ENCODE measurements at regions not wholly inside any gene's neighbourhood (a gene's known extent, or its start where the extent isn't known, plus 50 kb on each side); places are given as distances from the start of the nearest gene placed in this dataset.

DNA sequence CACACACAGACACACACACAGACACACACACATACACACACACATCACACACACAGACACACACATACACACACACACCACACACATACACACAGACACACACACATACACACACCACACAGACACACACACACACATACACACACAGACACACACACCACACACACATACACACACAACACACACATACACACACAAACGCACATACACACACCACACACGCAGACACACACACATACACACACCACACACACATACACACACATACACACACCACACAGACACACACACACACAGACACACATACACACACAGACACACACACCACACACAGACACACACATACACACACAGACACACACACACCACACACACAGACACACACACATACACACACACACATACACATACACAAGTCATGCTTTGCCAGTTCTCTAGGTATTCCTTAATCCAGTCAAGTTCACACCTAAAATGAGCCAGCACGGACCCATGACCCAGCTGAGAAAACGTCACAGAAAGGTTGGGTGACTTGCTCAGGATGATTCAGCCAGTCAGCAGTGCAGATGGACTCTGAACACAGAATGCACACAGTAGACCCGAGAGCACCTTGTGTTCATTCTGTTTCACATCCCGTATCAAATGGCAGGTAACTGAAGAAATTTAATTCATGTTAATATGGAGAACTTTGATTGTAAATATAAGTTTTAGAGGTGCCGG, 746.4 kb downstream of the MTRR start:
- Histone ChIP-seq H3K27ac (ENCODE audit: low read depth, low read length) (no peak overlapping the region), H3K9ac (ENCODE audit: low read length) (no peak overlapping the region), H3K4me3 (ENCODE audit: low read length) (no peak overlapping the region), H3K4me1 (ENCODE audit: control insufficient read depth, insufficient read depth, low read length) (no peaks in the 10 kb centered on the region), H3K36me3 (ENCODE audit: control insufficient read depth, insufficient read depth, low read length) (no peaks in the 10 kb centered on the region), H3K27me3 (ENCODE audit: control insufficient read depth, insufficient read depth, low read length) (no peaks in the 10 kb centered on the region)

DNA sequence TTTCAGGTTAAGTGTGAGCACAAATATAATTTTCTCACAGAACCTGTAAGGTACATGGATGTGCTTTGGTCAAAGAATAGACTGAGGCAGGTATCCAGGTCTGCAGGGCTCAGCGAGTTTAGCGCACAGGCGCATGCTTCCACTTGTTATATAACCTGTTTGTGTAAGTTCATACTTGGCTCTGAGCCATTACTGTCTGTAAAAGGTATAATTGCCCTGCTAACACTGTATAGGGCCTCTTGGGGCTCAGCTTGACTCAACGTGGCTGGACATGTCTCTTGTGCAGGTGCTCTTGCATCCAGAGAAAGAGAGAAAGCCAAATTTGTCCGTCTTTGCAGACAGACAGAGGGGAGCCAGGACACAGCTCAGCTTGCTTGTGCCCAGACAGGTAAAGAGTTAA, 759.6 kb downstream of the MTRR start:
- H3K4me3 ChIP-seq (ENCODE audit: low read length) = no peak overlapping the region
- H3K4me1 ChIP-seq (ENCODE audit: control insufficient read depth, insufficient read depth, low read length) = no peaks in the 10 kb centered on the region
- H3K27me3 ChIP-seq (ENCODE audit: control insufficient read depth, insufficient read depth, low read length) = no peaks in the 10 kb centered on the region
- no peak overlapping the region for H3K9ac ChIP-seq (ENCODE audit: low read length)
- H3K36me3 ChIP-seq (ENCODE audit: control insufficient read depth, insufficient read depth, low read length) = no peaks in the 10 kb centered on the region
- no peak overlapping the region for H3K27ac ChIP-seq (ENCODE audit: low read depth, low read length)

DNA sequence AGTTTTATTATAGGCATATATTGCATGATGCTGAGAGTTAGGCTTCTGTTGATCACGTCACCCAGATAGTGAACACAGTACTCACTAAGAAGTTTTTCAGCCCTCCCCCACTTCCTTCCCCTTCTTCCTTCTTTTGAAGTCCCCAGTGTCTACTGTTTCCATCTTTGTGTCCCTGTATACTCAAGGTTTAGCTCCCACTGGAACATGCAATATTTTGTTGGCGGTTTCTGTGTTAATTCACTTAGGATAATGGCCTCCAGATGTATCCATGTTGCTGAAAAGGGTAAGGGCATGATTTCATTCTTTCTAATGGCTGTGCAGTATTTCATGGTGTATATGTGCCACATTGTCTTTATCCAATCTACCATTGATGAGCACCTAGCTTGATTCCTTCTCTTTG, 764.3 kb downstream of the MTRR start:
- Histone ChIP-seq H3K36me3 (ENCODE audit: control insufficient read depth, insufficient read depth, low read length) (no peaks in the 10 kb centered on the region), H3K27ac (ENCODE audit: low read depth, low read length) (no peak overlapping the region), H3K4me3 (ENCODE audit: low read length) (no peak overlapping the region), H3K27me3 (ENCODE audit: control insufficient read depth, insufficient read depth, low read length) (no peaks in the 10 kb centered on the region), H3K9ac (ENCODE audit: low read length) (no peak overlapping the region), H3K4me1 (ENCODE audit: control insufficient read depth, insufficient read depth, low read length) (no peaks in the 10 kb centered on the region)

DNA sequence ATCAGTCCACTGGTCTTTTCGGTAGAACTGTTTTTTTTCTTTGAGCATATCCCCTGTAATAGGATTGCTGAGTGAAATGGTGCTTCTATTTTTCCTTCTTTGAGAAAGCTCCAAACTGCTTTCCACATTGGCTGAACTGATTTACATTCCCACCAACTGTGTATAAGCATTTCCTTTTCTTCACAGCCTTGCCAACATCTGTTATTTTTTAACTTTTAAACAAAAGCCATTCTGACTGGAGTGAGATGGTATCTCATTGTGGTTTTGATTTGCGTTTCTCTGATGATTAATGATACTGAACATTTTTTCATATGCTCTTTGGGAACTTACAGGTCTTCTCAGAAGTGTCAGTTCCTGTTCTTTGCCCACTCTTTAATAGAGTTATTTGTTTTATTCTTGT, 764.7 kb downstream of the MTRR start:
- no peak overlapping the region for H3K27ac ChIP-seq (ENCODE audit: low read depth, low read length)
- H3K4me1 ChIP-seq (ENCODE audit: control insufficient read depth, insufficient read depth, low read length) = no peaks in the 10 kb centered on the region
- no peaks in the 10 kb centered on the region for H3K27me3 ChIP-seq (ENCODE audit: control insufficient read depth, insufficient read depth, low read length)
- no peak overlapping the region for H3K9ac ChIP-seq (ENCODE audit: low read length)
- H3K4me3 ChIP-seq (ENCODE audit: low read length) = no peak overlapping the region
- no peaks in the 10 kb centered on the region for H3K36me3 ChIP-seq (ENCODE audit: control insufficient read depth, insufficient read depth, low read length)

DNA sequence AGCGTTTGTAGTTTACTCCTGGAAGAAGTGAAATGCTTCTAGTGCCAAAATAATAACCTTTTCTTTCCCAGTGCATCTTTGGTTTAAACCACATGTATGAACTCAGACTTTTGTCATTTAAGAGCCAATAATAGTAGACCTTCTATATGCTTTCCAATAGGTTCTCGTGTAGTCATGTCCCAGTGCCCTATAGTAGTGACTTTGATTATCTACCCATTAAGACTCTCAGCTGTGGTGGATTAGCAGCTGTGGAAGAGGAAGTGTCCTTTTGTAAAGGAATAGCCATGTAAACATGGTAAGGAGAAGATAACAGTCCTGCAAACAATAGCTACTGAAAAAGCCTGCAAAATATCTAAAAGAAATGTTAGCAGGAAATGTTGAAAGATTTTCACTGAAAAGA, 765.3 kb downstream of the MTRR start:
- Histone ChIP-seq H3K27me3 (ENCODE audit: control insufficient read depth, insufficient read depth, low read length) (no peaks in the 10 kb centered on the region), H3K4me3 (ENCODE audit: low read length) (no peak overlapping the region), H3K4me1 (ENCODE audit: control insufficient read depth, insufficient read depth, low read length) (no peaks in the 10 kb centered on the region), H3K9ac (ENCODE audit: low read length) (no peak overlapping the region), H3K27ac (ENCODE audit: low read depth, low read length) (no peak overlapping the region), H3K36me3 (ENCODE audit: control insufficient read depth, insufficient read depth, low read length) (no peaks in the 10 kb centered on the region)

DNA sequence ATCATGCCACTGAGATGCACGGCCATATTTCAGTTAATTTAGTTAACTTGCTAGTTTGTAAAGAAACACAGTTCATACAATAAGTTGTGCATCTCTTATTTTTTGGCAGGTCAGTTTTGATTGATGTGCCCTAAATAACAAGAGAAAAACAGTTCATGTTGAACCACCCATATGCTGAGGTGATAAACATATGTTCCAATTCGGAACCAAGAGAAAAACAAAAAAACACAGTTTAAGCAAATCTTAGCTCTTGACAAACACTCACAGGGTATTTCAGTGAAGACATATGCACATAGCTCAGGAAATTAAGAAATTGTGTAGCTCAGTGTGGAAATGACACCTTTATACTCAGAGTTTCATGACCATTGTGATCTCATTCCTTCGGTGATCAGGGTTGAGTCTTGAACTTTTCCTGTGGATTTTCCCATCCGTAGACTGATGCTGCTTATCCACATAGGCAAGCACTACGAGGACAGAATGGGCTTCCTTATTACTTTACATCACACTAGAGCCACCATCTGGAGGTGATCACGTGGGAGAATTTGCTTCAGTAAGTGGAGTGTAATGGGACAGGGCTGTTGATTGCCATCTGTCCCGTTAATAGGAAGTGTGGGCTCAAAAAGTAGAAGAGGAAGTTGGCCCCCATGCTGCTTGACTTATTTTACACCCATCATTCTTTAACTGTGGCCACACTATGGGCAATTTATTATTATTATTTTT, 773.0 kb downstream of the MTRR start:
- Histone ChIP-seq H3K27ac (ENCODE audit: low read depth, low read length) (no peak overlapping the region), H3K9ac (ENCODE audit: low read length) (no peak overlapping the region), H3K36me3 (ENCODE audit: control insufficient read depth, insufficient read depth, low read length) (no peaks in the 10 kb centered on the region), H3K4me3 (ENCODE audit: low read length) (no peak overlapping the region), H3K4me1 (ENCODE audit: control insufficient read depth, insufficient read depth, low read length) (no peaks in the 10 kb centered on the region), H3K27me3 (ENCODE audit: control insufficient read depth, insufficient read depth, low read length) (no peaks in the 10 kb centered on the region)

DNA sequence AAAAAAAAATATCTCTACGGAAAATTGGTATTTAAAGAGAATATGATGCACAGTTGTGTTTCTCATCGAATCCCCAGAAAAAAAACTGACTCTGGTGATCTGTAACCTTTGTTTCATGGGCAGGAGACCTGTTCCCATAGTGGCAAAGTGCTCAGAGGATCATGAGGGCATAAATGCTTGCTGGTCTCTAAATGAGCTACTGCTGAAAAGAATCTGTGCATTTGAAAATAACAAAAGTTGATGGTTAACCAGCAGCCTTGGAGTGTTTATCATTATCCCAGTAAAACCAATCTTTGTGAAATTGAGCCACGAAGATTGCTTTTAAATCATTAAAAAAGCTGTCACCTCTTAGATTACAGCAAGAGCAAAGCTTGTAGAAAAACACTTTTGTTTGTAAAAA, 775.4 kb downstream of the MTRR start:
- H3K27me3 ChIP-seq (ENCODE audit: control insufficient read depth, insufficient read depth, low read length) = no peaks in the 10 kb centered on the region
- H3K4me1 ChIP-seq (ENCODE audit: control insufficient read depth, insufficient read depth, low read length) = no peaks in the 10 kb centered on the region
- no peaks in the 10 kb centered on the region for H3K36me3 ChIP-seq (ENCODE audit: control insufficient read depth, insufficient read depth, low read length)
- no peak overlapping the region for H3K4me3 ChIP-seq (ENCODE audit: low read length)
- H3K9ac ChIP-seq (ENCODE audit: low read length) = no peak overlapping the region
- H3K27ac ChIP-seq (ENCODE audit: low read depth, low read length) = no peak overlapping the region

DNA sequence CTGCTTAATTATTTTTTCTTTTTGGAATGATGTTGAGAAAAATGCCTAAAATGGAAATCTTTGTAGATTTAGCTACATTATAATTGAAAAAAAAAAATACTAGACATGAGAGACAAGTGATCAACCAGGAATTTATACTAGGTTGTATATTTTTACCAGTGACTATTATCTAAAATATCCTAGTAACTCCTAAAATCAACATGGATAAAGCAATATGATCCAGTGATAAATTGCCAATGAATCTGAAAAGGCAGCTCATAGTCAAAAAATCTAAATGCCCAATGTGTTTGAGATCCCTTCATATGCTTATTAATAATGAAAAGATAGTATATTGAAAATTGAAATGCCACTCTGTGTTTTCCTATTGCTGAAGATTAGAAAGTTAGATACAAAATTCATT, 778.2 kb downstream of the MTRR start:
- Histone ChIP-seq H3K4me3 (ENCODE audit: low read length) (no peak overlapping the region), H3K9ac (ENCODE audit: low read length) (no peak overlapping the region), H3K36me3 (ENCODE audit: control insufficient read depth, insufficient read depth, low read length) (no peaks in the 10 kb centered on the region), H3K27ac (ENCODE audit: low read depth, low read length) (no peak overlapping the region), H3K4me1 (ENCODE audit: control insufficient read depth, insufficient read depth, low read length) (no peaks in the 10 kb centered on the region), H3K27me3 (ENCODE audit: control insufficient read depth, insufficient read depth, low read length) (no peaks in the 10 kb centered on the region)

DNA sequence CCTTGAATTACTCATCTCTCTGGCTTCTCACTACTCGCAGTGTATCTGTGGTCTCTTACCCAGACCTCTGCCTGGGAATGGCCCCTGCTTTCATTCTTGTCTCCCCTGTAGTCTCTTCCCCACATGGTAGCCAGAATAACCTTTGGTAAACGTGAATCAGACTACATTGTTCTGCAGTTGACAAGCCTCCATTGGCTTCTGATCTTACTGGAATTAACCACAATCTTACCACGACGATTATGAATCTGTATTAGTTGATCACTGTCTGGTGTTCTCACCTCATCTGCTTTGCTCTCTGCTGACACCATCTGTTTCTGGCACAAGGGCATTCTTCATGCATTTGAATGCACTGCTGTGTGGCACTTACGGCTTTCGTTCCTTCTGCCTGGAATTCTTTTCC, 781.2 kb downstream of the MTRR start:
- no peak overlapping the region for H3K4me3 ChIP-seq (ENCODE audit: low read length)
- H3K9ac ChIP-seq (ENCODE audit: low read length) = no peak overlapping the region
- H3K27me3 ChIP-seq (ENCODE audit: control insufficient read depth, insufficient read depth, low read length) = no peaks in the 10 kb centered on the region
- H3K36me3 ChIP-seq (ENCODE audit: control insufficient read depth, insufficient read depth, low read length) = no peaks in the 10 kb centered on the region
- H3K27ac ChIP-seq (ENCODE audit: low read depth, low read length) = no peak overlapping the region
- H3K4me1 ChIP-seq (ENCODE audit: control insufficient read depth, insufficient read depth, low read length) = no peaks in the 10 kb centered on the region

DNA sequence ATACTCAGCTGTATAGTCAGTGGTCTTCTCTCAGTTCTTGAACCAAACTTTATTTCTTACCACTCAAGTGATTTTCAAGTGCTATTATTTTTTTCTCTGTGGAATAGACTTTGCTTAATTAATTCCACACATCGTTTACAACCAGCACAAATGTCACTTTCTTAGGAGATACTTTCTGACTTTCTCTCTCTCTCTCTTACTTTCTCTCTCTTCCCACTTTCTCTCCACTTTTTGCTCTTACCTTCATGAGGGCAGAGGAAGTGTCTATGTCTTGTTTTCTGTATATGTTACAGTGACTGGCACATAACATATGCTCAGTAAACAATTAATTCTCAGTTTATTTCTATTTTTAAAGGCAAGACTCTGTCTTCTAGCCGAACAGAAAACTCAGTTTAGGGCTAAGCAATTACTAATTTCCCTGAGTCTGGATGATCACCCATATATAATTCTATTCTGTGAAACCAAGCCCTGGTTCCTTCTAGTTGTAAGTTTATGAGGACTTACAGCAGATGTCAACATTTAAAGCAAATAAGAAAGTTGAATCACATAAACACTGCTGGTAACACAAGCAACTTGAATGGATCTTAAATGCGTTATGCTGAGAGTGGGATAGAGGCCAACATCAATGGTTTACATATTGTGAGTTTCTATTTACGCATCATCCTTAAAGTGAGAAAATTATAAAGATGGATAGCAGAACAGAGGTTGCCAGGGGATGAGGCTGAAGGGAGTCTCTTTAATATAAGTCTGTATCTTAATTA, 791.4 kb downstream of the MTRR start:
- Histone ChIP-seq H3K9ac (ENCODE audit: low read length) (no peak overlapping the region), H3K36me3 (ENCODE audit: control insufficient read depth, insufficient read depth, low read length) (no peaks in the 10 kb centered on the region), H3K4me1 (ENCODE audit: control insufficient read depth, insufficient read depth, low read length) (no peaks in the 10 kb centered on the region), H3K27me3 (ENCODE audit: control insufficient read depth, insufficient read depth, low read length) (no peaks in the 10 kb centered on the region), H3K4me3 (ENCODE audit: low read length) (no peak overlapping the region), H3K27ac (ENCODE audit: low read depth, low read length) (no peak overlapping the region)

DNA sequence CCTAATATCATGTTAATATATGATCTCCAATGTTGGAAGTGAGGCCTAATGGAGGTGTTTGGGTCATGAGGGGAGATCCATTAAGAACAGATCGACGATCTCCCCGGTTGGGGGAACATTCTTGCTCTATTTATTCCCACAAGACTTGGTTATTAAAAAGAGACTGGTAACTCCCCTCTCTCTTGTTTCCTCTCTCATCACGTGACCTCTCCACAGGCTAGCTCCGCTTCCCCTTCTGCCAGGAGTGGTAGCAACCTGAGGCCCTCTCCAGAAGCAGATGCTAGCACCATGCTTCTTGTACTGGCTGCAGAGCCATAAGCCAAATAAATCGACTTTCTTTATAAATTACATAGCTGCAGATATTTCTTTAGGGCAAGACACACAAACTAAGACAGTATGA, 794.4 kb downstream of the MTRR start:
- Histone ChIP-seq H3K4me1 (ENCODE audit: control insufficient read depth, insufficient read depth, low read length) (no peaks in the 10 kb centered on the region), H3K27ac (ENCODE audit: low read depth, low read length) (no peak overlapping the region), H3K27me3 (ENCODE audit: control insufficient read depth, insufficient read depth, low read length) (no peaks in the 10 kb centered on the region), H3K4me3 (ENCODE audit: low read length) (no peak overlapping the region), H3K9ac (ENCODE audit: low read length) (no peak overlapping the region), H3K36me3 (ENCODE audit: control insufficient read depth, insufficient read depth, low read length) (no peaks in the 10 kb centered on the region)

DNA sequence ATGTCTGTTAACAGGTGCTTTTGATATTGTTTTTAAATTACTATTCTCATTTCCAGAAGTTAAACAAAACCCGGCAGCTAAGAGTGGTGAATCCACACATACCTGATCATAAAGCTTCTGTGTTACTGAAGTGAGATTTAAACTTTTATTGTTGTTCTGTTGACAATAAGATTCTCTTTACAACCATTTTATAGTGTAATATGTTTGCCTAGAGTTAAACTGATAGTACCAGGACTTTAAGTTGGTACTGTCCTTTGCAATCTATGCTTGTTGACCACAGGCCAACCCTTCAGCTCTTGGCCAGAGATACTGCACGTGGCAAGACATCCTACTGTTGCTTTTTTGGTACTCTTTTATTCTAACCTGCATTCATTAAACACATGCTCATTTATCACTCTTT, 806.2 kb downstream of the MTRR start:
- Histone ChIP-seq H3K27me3 (ENCODE audit: control insufficient read depth, insufficient read depth, low read length) (no peaks in the 10 kb centered on the region), H3K27ac (ENCODE audit: low read depth, low read length) (no peak overlapping the region), H3K9ac (ENCODE audit: low read length) (no peak overlapping the region), H3K36me3 (ENCODE audit: control insufficient read depth, insufficient read depth, low read length) (no peaks in the 10 kb centered on the region), H3K4me1 (ENCODE audit: control insufficient read depth, insufficient read depth, low read length) (no peaks in the 10 kb centered on the region), H3K4me3 (ENCODE audit: low read length) (no peak overlapping the region)
